ES-I3 (cell line): ENCODE measurements at regions not wholly inside any gene's neighbourhood (a gene's known extent, or its start where the extent isn't known, plus 50 kb on each side); places are given as distances from the start of the nearest gene placed in this dataset.

Source experiments
- H3K36me3 ChIP-seq: 2 replicates; pipeline ENCODE4 v1.6.1; 2013; ENCODE audit warnings: mild to moderate bottlenecking, low read length, control low read depth, moderate library complexity; ENCODE audit not compliant: insufficient read depth
- H3K4me1 ChIP-seq: 2 replicates; pipeline ENCODE4 v1.6.1; 2013; ENCODE audit warnings: mild to moderate bottlenecking, control low read depth, low read length; ENCODE audit not compliant: insufficient read depth
- H3K9ac ChIP-seq: 2 replicates; pipeline ENCODE4 v1.6.1; 2013; ENCODE audit warnings: low read depth, mild to moderate bottlenecking, low read length, moderate library complexity
- H3K9me3 ChIP-seq: 2 replicates; pipeline ENCODE4 v1.6.1; 2013; ENCODE audit warnings: mild to moderate bottlenecking, low read length, moderate library complexity; ENCODE audit not compliant: control insufficient read depth, insufficient read depth

DNA sequence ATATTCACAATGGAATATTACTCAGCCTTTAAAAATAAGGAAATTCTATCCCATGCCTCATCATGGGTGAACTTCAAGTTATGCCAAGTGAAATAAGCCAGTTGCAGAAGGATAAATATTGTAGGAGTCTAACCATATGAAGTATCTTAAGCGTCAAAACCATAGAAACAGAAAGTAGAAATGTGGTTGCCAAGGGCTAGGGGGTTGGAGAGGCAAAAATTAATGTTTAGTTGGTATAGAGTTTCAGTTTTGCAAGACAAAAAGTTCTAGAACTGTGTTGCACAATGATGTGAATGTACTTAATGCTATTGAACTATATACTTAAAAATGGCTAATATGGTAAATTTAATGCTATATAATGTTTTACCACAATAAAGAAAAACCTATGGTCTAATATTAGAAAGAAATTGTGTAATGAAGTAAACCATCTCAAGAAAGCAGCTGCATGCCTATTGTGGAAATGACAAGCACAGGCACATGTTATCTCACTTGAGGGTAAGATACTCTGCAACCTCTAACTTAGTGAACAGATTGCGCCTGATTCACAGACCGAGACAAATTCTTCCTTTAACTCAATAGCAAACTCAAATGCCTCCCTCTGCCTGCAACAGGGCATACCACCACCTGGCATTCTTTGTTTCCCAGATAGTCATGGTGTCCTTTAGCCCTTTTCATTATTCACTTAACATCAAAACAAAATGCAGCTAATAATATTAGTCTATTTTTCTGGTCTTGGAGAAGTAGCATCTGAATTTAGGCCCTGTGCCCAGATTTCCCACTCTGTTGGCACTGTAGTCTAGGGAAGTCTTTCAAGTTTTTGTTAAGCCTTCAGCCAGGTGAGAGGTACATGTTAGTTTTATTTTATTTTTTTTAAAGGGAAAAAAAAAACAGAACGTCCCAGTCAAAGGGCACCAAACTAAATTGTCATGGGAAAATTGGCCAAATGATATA lies 80.2 kb upstream of the ACP3 start:
- H3K4me1 ChIP-seq: peaks cover 4% of the 10 kb centered on the region; the same call in 1 of the 2 replicates
- no peak overlapping the region for H3K9ac ChIP-seq
- no peaks in the 10 kb centered on the region for H3K9me3 ChIP-seq
- H3K36me3 ChIP-seq: no peaks in the 10 kb centered on the region

DNA sequence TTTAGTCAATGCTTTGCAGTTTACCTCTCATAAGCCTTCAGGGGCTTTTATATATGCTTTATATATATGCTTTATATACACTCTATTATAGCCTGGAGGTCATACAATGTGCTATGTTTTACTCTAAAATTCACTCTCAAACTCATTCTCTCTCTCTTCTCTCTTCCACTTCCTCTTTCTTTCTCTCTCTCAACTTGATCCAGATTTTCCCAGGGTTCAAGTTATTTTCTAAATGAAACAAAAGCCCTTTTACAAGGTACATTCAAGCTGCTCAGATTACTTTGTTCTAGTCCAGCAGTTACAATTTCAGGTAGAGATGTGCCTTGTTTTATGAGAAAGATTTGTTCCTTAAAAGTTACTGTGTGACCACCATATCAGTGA lies 79.6 kb upstream of the ACP3 start:
- no peak overlapping the region for H3K9ac ChIP-seq
- H3K36me3 ChIP-seq: no peaks in the 10 kb centered on the region
- H3K4me1 ChIP-seq: peaks cover under 1% of the 10 kb centered on the region; the same call in 1 of the 2 replicates
- H3K9me3 ChIP-seq: no peaks in the 10 kb centered on the region

DNA sequence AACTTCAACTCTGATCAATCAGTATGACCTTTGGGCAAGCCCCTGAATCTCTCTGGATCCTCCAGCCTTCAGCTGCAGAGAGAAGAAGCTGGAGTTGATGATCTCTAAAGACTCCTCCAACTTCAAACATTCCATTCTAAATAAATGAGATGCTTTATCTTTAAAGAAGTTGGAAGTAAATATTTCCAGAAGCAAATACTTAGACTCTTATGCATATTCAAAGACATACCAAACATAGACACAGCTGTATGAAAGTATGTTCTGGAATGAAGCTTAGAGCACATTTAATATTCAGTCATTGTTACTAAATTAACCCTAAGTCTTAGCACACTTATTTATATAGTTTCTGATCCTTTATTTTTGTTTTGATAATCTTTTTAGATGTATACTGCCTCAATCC lies 77.6 kb upstream of the ACP3 start:
- Histone ChIP-seq H3K4me1 (no peaks in the 10 kb centered on the region), H3K9me3 (no peaks in the 10 kb centered on the region), H3K36me3 (no peaks in the 10 kb centered on the region), H3K9ac (no peak overlapping the region)

DNA sequence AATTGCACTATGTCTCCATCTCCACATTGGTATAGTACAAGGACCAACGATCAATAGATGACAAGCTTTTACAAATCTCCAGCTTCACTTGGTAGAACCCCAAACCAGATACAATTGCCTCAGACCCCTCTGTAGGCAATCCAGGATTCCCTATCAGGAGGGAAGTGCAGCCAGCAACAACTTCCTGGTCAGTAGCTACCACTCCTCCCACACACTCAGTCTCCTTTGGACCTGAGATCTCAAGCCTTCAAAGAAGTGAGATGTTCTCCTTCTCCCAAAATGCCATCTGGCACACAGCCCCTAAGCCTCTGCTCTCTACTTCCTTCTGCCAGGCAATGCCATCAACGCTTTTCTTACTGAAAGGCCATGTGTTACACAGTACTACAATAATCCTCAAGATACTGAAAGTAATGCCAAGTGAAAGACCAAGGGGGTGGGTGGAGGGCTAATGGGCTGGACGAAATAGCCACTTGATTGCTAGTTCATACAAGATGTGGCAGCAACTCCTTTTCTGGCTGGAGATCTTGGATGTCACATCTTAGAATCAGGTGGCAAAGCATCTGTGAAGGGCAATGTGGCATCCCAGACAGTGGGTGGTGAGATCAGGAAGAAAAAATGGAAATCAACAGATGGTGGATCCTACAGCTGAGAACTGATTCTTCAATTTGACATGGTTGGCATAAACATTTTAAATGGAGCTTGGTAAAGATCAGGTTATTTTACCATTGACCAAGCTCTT lies 75.3 kb upstream of the ACP3 start:
- Histone ChIP-seq H3K9me3 (no peaks in the 10 kb centered on the region), H3K36me3 (no peaks in the 10 kb centered on the region), H3K9ac (no peak overlapping the region), H3K4me1 (no peaks in the 10 kb centered on the region)

DNA sequence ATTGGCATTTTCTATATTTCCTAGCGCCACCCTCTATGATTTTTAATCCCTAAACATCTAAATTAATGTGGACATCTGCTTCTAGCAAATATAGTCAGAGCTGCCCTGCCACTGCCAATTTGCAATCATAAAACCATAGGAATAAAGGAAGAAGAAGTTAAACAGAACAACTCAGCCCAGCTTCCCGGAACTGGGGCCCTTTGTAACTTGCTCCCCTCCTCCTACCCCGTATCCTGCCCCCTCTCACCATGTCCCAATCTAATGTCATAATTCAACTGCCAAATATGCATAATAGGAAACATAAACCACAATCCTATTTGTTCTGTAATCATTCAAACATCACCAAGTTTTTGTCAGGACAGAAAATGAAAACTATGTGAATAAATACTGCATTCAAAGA lies 74.4 kb upstream of the ACP3 start:
- no peak overlapping the region for H3K9ac ChIP-seq
- no peaks in the 10 kb centered on the region for H3K9me3 ChIP-seq
- H3K36me3 ChIP-seq: no peaks in the 10 kb centered on the region
- H3K4me1 ChIP-seq: no peaks in the 10 kb centered on the region

DNA sequence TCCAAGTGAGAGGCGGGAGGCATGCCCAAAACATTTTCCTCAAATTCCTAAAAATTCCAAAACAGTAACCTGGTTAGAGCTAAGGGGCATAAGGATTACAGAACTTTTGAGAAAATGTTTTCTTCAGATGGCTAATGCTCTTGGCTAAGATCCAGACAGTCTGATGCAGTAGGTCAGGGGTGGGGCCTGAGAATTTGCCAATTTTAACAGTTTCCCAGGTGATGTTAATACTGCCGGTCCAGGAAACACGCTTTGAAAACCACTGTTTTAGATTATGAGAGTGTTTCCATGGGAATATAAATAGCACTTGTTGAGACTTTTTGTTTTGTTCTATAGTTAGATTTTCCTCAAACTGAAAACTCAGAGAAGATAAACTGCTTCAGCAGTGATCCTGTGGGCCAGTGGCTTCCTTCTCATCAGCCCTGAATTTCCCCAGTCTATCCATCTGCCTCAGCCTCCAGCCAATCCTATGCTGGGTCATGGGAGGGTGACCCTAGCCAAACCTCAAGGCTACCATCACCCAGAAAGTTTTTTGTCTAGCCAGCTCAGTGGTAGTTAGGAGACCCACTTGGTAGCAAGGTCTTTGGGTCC lies 71.6 kb upstream of the ACP3 start:
- Histone ChIP-seq H3K36me3 (no peaks in the 10 kb centered on the region), H3K4me1 (no peaks in the 10 kb centered on the region), H3K9me3 (no peaks in the 10 kb centered on the region), H3K9ac (no peak overlapping the region)

DNA sequence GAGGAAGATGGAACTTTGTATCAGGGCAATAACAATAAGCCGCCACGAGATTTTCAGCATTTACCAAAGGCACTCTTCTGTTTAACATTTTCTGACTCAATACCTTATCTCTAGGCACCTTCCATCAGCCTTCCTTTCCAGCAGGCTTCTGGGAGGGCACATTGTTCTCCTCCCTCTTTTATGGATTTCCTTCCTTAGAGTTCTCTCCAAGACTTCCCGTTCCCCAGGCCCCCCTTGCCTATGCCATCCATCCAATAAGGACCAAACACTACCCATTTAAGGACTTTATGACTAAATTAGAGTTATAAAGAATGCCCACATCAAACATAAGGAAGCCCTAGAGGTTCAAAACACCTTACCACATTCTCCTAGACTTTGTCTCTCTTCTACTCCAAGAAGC lies 71.0 kb upstream of the ACP3 start:
- Histone ChIP-seq H3K36me3 (no peaks in the 10 kb centered on the region), H3K9ac (no peak overlapping the region), H3K4me1 (no peaks in the 10 kb centered on the region), H3K9me3 (no peaks in the 10 kb centered on the region)

DNA sequence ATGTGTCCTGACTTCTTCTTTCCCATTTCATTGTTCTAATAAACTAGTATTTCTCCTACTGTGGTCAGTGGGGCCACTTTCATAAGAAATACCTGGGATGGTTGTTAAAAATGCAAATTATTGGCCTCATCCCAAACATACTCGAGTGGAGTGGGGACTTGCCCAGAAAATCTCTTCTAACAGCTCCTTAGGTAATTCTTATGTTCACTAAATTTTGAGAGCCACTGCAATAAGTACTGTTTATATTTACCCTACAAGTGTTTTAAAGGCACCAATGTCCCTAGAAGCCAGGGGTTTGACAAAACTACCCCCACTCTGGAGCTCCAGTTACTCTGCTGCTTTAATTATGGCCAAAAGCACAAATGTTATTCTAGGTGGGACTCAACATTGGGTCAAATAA lies 70.0 kb upstream of the ACP3 start:
- no peaks in the 10 kb centered on the region for H3K4me1 ChIP-seq
- no peak overlapping the region for H3K9ac ChIP-seq
- no peaks in the 10 kb centered on the region for H3K36me3 ChIP-seq
- no peaks in the 10 kb centered on the region for H3K9me3 ChIP-seq

DNA sequence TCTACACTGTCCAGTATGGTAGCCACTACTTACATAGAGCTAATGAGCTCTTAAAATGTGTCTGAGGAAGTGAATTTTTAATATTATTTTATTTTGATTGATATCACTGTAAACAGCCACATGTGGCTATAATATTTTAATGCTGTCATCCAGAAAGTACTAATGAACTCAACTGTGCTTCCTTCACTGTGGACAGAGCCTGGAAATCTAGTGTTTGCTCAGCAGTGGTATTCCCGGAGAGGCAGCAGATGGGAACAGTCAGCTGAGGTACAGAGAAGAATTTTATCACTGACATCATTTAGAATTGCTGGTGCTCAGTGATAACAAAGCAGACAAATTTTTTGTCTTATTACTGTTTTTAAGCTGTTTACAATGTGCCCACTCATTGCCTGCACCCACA lies 68.7 kb upstream of the ACP3 start:
- H3K4me1 ChIP-seq: no peaks in the 10 kb centered on the region
- H3K9me3 ChIP-seq: no peaks in the 10 kb centered on the region
- no peak overlapping the region for H3K9ac ChIP-seq
- no peaks in the 10 kb centered on the region for H3K36me3 ChIP-seq

DNA sequence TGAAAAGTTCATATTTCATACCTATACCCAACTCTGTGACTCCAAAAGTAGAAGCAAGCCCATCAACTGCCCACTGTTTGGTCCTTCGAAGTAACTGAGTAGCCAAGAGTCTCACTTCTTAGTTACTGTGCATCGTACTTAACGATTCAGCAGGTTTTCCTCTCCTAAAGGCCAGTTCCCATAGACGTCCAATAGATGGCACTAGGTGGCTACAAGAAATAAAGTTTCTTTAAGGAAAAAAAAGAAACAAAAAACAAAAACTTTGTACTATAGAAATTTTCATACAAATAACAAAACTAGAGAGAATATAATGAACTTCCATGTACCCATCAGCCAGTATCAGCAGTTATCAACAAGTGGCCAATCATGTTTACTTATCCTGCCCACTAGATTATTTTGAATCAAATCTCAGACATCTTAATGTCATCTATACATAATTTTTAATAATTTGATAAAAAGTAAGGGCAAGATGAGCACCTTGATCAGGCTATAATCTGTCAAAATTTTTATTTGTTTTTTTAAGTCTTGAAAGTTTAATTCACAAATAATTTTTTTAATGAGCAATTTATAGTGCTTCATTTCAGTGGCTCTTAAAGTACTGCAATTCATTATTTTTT lies 63.8 kb upstream of the ACP3 start:
- H3K9me3 ChIP-seq: no peaks in the 10 kb centered on the region
- H3K4me1 ChIP-seq: 0 out of 2 replicates have a peak, but pooled peaks cover 5% of the 10 kb centered on the region
- no peaks in the 10 kb centered on the region for H3K36me3 ChIP-seq
- H3K9ac ChIP-seq: no peak overlapping the region

DNA sequence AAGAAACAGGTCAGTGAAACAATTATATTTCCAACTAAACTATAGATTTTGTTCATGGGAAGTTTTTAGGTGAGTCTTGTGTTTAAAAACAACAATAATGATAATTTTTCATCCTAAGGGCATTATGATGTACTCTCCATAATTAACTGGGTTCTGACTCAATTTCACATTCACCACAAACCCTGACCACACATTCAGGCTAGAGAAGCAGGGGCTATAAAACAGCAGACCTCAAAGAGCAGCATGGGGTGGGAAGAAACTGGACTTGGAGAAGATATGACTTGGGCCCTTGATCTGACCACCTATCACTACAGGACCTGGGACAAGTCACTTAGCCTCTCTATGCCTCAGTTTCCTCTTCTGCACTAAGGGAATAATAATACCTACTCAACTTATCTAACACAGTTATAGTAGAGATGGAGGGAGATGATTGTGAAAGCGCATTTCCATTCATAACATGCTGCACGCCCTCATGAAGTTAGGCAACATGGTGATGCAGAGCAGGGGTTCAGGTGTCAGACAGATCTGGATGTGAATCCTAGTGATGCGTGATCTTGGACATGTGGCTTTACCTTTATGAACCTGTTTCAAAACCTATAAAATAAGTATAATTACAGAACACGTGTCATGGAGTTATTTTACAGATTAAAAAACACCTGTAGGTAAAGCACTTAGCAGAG lies 63.0 kb upstream of the ACP3 start:
- Histone ChIP-seq H3K9ac (no peak overlapping the region), H3K4me1 (0 out of 2 replicates have a peak, but pooled peaks cover 5% of the 10 kb centered on the region), H3K36me3 (no peaks in the 10 kb centered on the region), H3K9me3 (no peaks in the 10 kb centered on the region)

DNA sequence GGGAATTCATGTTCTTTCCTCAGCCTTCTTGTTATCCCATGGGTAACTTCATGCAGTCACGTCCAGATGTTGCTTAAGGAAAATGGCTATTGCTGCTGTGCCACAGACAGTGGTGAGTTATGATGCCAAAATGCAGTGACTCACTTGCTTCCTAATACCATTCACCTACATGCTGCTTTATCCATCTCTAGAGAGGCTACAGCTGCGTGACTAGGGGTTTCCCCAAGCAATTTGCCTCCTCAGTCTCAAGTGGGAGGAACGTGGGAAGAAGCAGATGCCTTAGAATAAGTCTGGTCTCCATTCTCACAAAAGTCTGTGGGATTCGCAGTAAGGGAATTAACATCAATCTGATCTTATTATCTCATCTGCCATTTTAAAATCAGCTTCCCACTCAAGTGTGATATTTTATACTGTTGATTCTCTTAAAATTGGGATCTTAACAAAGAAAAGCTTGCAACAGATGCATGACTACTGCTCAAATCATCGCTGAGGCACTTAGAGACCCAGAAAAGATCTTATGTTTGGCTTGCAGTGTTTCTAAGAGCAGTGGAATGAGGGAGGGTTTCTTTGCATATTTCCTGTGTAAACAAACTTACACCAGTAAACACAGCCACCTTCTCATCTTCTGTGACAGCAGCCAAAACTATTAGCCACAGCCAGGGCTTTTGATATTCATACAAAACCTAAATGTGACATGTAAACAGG lies 62.0 kb upstream of the ACP3 start:
- 0 out of 2 replicates have a peak, but pooled peaks cover 5% of the 10 kb centered on the region for H3K4me1 ChIP-seq
- H3K9me3 ChIP-seq: no peaks in the 10 kb centered on the region
- no peak overlapping the region for H3K9ac ChIP-seq
- no peaks in the 10 kb centered on the region for H3K36me3 ChIP-seq

DNA sequence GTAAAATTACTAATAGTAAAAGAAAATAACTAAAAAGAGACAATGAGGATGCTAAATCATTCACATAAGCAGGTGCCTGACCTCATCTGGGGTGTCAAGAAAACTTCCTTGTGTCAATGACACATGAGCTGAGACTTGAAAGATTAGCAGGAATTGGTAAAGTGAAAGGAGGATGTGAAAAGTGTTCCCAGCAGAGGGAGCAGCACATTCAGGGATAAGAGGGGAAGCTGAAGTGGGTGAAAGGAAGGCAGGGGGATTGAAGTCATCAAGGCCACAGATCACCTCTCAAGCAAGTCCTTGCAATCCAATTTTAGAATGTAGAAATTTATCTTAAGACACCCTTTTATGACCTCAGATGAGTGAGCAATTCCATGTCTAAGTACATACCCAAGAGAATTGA lies 60.2 kb upstream of the ACP3 start:
- Histone ChIP-seq H3K9ac (no peak overlapping the region), H3K4me1 (0 out of 2 replicates have a peak, but pooled peaks cover 5% of the 10 kb centered on the region), H3K9me3 (no peaks in the 10 kb centered on the region)

More for the DNA sequence above, 60.2 kb upstream of the ACP3 start:
- no peaks in the 10 kb centered on the region for H3K36me3 ChIP-seq
